Smooth muscle cell (in vitro differentiated cells): ENCODE measurements at regions not wholly inside any gene's neighbourhood (a gene's known extent, or its start where the extent isn't known, plus 50 kb on each side); places are given as distances from the start of the nearest gene placed in this dataset.

Source experiments
- DNase-seq: peaks from one replicate; lab custom pipeline; 2025; ENCODE audit not compliant: unreplicated experiment; lab: John Stamatoyannopoulos, UW
- H2AFZ ChIP-seq: fragments of 200-600 bp; sonication (generic); 2 replicates; pipeline ENCODE4 v1.6.0; 2016; ENCODE audit warnings: antibody characterized with exemption, low read depth, mild to moderate bottlenecking
- H3F3A ChIP-seq: fragments of 200-600 bp; sonication (generic); 2 replicates; pipeline ENCODE4 v1.6.0; 2017; ENCODE audit warnings: antibody characterized with exemption, low read depth
- H3K27ac ChIP-seq: fragments of 200-600 bp; sonication (generic); 2 replicates; pipeline ENCODE4 v1.5.1; 2016; ENCODE audit warnings: low read depth, mild to moderate bottlenecking
- H3K27me3 ChIP-seq: fragments of 200-600 bp; sonication (generic); 2 replicates; pipeline ENCODE4 v1.6.1; 2016; ENCODE audit warnings: low read depth, mild to moderate bottlenecking
- H3K36me3 ChIP-seq: fragments of 200-600 bp; sonication (generic); 2 replicates; pipeline ENCODE4 v1.5.1; 2016; ENCODE audit warnings: low read depth
- H3K4me1 ChIP-seq: fragments of 200-600 bp; sonication (generic); 2 replicates; pipeline ENCODE4 v1.5.1; 2016; ENCODE audit warnings: low read depth
- H3K4me2 ChIP-seq: fragments of 200-600 bp; sonication (generic); 2 replicates; pipeline ENCODE4 v1.6.0; 2016; ENCODE audit warnings: mild to moderate bottlenecking
- H3K4me3 ChIP-seq: fragments of 200-600 bp; sonication (generic); 2 replicates; pipeline ENCODE4 v1.5.1; 2016; ENCODE audit warnings: mild to moderate bottlenecking
- H3K79me2 ChIP-seq: fragments of 200-600 bp; sonication (generic); 2 replicates; pipeline ENCODE4 v1.6.0; 2016; ENCODE audit warnings: low read depth, mild to moderate bottlenecking
- H3K9ac ChIP-seq: fragments of 200-600 bp; sonication (generic); 2 replicates; pipeline ENCODE4 v1.6.0; 2016; ENCODE audit warnings: low read depth
- H3K9me3 ChIP-seq: fragments of 200-600 bp; sonication (generic); replicated peaks from 2 replicates; pipeline ENCODE4 v1.5.1; 2016; ENCODE audit warnings: low read depth
- H4K20me1 ChIP-seq: fragments of 200-600 bp; sonication (generic); 2 replicates; pipeline ENCODE4 v1.6.0; 2016; ENCODE audit warnings: low read depth
- CTCF ChIP-seq: fragments of 200-600 bp; sonication (generic); IDR thresholded peaks from 2 replicates; pipeline ENCODE4 v1.5.1; 2017; ENCODE audit warnings: borderline replicate concordance, mild to moderate bottlenecking, antibody characterized with exemption; ENCODE audit not compliant: insufficient read depth, poor library complexity, severe bottlenecking
- WGBS: methylation state at CpG from one replicate; pipeline ENCODE4 v1.1.7; 2016; ENCODE audit warnings: low lambda C conversion rate; 5-methylcytosine and 5-hydroxymethylcytosine counted together

DNA sequence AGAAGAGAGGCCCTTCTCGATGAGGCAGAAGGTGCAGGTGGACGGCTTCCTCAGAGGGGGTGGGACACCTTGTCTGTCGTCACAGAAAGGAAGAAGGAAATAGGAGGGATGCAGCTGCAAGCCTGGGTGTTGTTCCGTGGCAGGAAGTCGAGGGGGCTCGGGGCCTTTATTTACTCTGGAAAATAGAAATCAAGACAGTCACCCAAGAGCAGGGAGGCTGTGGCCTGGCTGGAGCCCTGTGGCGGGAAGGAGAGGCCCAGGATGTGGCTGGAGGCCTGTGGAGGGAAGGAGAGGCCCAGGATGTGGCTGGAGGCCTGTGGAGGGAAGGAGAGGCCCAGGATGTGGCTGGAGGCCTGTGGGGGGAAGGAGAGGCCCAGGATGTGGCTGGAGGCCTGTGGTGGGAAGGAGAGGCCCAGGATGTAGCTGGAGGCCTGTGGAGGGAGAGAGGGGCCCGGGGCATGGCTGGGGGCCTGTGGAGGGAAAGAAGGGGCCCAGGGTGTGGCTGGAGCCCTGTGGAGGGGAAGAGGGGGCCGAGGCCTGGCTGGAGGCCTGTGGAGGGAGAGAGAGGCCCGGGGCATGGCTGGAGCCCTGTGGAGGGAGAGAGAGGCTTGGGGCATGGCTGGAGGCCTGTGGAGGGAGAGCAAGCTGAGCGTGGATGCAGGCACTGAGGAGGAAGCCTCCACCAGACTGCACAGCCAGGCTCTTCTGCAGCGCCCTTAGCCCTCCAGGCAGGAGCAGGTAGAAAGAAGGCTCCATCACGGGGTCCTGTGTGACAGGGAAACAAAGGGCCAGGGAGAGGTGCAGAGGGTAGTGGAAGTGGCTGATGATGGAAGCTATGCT lies 97.3 kb upstream of the SFMBT2 start:
- Histone ChIP-seq H4K20me1 (no peaks in the 10 kb centered on the region), H3K27me3 (peaks cover 11% of the 10 kb centered on the region), H3K79me2 (no peaks in the 10 kb centered on the region), H3K9ac (no peak overlapping the region), H3K36me3 (no peaks in the 10 kb centered on the region), H3F3A (no peaks in the 10 kb centered on the region), H3K4me3 (no peak overlapping the region), H2AFZ (no peak overlapping the region), H3K27ac (no peak overlapping the region), H3K9me3 (no peaks in the 10 kb centered on the region), H3K4me2 (no peak overlapping the region), H3K4me1 (no peaks in the 10 kb centered on the region)
- no peak for DNase-seq
- 93% methylated on average over 9 of the region's 13 CpGs for WGBS
- TF ChIP-seq CTCF: no peak

GRCh38 chr10:7506571-7506970 lies 95.7 kb upstream of the SFMBT2 start:
- no peak overlapping the region for H3K4me2 ChIP-seq
- H3K4me3 ChIP-seq: no peak overlapping the region
- no peaks in the 10 kb centered on the region for H3K36me3 ChIP-seq
- H2AFZ ChIP-seq: no peak overlapping the region
- no peak for DNase-seq
- no peak for TF ChIP-seq CTCF
- no peaks in the 10 kb centered on the region for H3K4me1 ChIP-seq
- H3K9me3 ChIP-seq: no peaks in the 10 kb centered on the region
- H3K27me3 ChIP-seq: peaks cover 13% of the 10 kb centered on the region
- no peaks in the 10 kb centered on the region for H3K79me2 ChIP-seq
- 90% methylated on average over 3 of the region's 3 CpGs for WGBS
- H3K9ac ChIP-seq: no peak overlapping the region
- no peaks in the 10 kb centered on the region for H3F3A ChIP-seq
- no peak overlapping the region for H3K27ac ChIP-seq
- H4K20me1 ChIP-seq: no peaks in the 10 kb centered on the region

- Histone ChIP-seq H3K27me3 (peaks cover 16% of the 10 kb centered on the region), H3K36me3 (no peaks in the 10 kb centered on the region), H3K4me1 (no peaks in the 10 kb centered on the region), H3K4me3 (no peak overlapping the region), H2AFZ (no peak overlapping the region), H3F3A (no peaks in the 10 kb centered on the region), H3K9ac (no peak overlapping the region), H4K20me1 (no peaks in the 10 kb centered on the region), H3K27ac (no peak overlapping the region), H3K4me2 (no peak overlapping the region), H3K79me2 (no peaks in the 10 kb centered on the region), H3K9me3 (no peaks in the 10 kb centered on the region)
- TF ChIP-seq CTCF: no peak
- no peak for DNase-seq
- 78% methylated on average over 2 of the region's 2 CpGs for WGBS
Observed at GRCh38 chr10:7505196-7505595, 94.4 kb upstream of the SFMBT2 start.

DNA sequence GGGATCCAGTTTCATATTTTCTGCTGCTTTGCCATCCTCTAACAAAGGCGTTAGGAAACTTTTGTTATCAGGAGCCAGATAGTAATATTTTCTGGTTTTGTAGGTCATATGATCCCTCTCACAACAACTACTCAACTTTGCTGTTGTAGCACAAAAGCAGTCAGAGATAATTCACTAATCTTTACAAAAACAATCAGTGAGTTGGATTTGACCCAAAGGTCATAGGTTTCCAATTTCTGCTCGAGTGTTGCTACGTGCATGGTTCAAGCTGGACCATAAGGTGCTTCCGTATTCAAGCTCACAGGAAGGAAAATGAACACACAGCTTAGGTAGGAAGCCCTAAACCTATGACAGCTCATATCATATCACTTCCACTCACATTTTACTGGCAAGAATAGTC lies 92.4 kb upstream of the SFMBT2 start:
- no peak overlapping the region for H2AFZ ChIP-seq
- TF ChIP-seq CTCF: no peak
- no peak overlapping the region for H3K27ac ChIP-seq
- 89% methylated on average over 4 of the region's 4 CpGs for WGBS
- H4K20me1 ChIP-seq: no peaks in the 10 kb centered on the region
- no peaks in the 10 kb centered on the region for H3F3A ChIP-seq
- H3K9me3 ChIP-seq: no peaks in the 10 kb centered on the region
- H3K4me3 ChIP-seq: no peak overlapping the region
- no peaks in the 10 kb centered on the region for H3K79me2 ChIP-seq
- DNase-seq: no peak
- no peak overlapping the region for H3K9ac ChIP-seq
- H3K27me3 ChIP-seq: peaks cover 16% of the 10 kb centered on the region
- H3K4me2 ChIP-seq: no peak overlapping the region
- no peaks in the 10 kb centered on the region for H3K36me3 ChIP-seq
- no peaks in the 10 kb centered on the region for H3K4me1 ChIP-seq
